HG03469 (cell line): ENCODE measurements at regions not wholly inside any gene's neighbourhood (a gene's known extent, or its start where the extent isn't known, plus 50 kb on each side); places are given as distances from the start of the nearest gene placed in this dataset.

Source experiments
- ATAC-seq: cut with Tn5 transposase; IDR thresholded peaks from one replicate; pipeline ENCODE4 v1.9.1; 2021; ENCODE audit warnings: mild to moderate bottlenecking, moderate library complexity, moderate number of reproducible peaks; ENCODE audit not compliant: unreplicated experiment

DNA sequence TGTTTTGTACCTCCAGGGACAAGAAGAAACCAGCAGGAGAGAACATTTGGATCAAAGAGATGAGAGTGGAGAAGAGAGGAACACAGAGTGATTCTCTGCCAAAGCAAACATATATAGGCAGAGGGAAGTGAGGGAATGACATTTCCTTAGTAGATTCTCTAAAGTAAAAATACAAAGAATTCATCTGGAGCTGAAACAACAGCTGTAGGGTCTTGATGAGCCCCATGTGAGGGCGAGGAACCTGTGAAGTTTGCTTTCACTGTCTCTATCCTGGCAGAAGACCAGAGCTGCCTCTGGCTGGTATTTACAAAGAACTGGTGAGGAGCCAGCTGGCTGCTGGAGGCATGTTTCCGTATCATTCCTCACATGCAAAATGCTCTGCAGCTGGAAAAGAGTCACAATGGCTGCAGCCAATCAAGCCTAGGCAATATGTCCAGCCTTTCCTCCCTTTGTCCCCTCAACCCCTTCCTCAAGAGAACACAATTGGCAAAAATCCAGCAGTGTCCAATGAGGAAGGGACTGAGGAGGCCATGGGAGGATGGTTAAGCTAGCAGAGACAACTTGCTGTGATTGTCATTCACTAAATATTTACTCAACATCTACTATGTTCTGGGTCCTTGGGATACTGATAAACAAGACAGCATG lies 122.5 kb downstream of the PHLDA1 start:
- ATAC-seq, result no peak

- no peak for ATAC-seq
Observed at GRCh38 chr12:75905922-75906321, 125.7 kb downstream of the PHLDA1 start.

GRCh38 chr12:75900781-75901254 lies 130.8 kb downstream of the PHLDA1 start:
- ATAC-seq, result no peak

DNA sequence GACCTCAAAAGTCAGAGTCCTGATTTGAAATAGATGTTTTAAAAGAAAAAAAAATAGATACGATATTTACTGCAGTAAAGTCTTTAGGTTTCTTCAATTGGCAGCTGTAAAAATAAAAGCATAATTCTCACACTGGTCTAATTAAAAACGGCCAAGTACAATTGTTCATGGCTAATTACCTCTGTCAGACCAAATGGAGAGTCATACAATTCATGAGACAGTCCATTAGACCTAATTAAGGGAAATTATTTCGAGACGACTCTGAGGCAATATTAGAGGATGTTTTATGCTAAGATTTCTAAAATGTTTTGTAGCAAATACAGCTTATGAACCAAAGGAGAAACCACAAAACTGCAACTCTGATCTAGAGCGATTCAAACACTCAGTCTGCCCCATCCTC lies 131.3 kb downstream of the PHLDA1 start:
- no peak for ATAC-seq

DNA sequence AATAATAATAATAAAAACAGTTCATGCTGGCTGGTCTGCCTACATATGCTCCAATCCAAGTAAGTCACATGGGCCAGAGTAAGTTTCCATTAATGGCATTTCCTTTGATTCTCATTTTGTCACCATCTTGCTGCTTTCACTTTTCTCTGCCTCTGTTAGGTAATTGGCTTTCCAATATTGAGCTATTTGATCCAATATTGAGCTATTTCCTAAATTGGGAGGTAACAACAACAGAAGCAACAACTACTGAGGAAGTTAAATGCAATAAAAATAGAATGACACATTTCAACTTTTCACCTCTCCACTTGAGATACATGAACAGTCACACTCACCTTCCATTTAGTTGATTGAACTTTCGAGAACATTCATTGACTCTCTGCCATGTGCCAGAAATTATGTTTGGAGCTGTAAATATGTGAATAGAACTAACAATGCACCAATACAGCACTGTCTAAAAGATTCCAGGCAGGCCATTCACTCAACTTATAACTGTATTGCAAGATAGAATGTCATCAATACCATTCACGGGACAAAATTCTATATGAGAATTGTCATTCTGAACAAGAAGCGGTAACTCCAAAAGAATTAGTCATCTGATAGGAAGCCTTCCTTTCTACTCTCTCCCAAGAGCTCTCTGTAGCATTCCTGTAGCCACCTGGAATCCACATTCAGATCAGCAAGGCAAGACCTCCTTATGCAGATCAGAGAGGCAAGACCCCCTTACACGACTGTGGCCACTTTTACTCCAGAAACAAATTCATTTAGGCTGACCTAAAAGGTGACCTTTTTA lies 136.4 kb downstream of the PHLDA1 start:
- no peak for ATAC-seq

GRCh38 chr12:75893765-75894164 lies 137.8 kb downstream of the PHLDA1 start:
- no peak for ATAC-seq

DNA sequence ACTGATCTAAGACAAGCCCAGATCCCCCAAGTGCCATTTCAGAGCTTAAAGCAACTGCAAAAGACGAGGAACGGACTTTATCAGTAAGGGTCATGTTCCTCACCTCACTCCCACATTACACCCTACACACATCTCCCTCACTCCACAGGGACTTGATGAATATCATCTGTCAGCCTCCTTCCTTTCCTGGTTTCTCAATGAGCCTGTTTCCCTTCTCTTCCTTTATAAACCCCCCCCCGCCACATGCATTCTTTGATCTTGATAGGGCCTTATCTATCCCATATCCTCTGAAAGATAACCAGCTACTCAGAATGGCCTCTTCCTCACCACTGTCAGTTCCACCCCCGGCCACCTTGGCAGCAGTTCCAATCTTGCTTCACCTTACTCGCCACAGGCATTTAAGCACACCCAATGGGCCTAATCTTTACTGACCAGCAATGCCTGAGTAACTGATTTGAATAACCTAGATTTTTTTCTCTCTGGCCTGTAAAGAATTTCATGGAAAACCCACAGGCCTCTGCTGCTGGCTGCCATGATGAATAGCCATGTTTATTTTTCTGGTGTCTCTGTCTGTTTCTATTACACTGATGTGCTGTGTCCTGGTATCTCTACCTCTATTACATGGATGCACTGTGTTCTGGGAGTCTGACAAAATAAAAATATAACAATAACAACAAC lies 138.7 kb downstream of the PHLDA1 start:
- ATAC-seq, result no peak

GRCh38 chr12:75891072-75891471 lies 140.5 kb downstream of the PHLDA1 start:
- ATAC-seq, result no peak

DNA sequence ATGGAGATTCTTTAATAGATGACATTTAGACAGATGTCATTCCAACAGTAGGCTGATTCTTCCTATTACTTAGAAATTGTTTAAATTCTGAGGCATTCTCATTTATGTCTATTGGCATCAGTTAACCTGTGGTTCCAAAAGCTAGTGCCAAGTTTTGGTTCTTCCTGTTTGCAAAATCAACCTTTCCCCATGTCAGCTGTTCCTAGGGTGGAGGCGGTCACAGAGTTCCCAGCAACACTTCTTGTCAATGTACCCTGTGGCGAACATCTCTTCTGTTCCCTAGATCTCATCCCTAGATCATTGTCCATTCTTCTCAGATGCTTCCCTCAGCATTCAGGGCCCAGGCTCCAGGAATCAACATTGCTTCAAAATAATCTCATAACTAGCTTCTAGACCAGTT lies 140.9 kb downstream of the PHLDA1 start:
- ATAC-seq, result no peak

- ATAC-seq, result no peak
Observed at GRCh38 chr12:75890141-75890540, 141.4 kb downstream of the PHLDA1 start.

DNA sequence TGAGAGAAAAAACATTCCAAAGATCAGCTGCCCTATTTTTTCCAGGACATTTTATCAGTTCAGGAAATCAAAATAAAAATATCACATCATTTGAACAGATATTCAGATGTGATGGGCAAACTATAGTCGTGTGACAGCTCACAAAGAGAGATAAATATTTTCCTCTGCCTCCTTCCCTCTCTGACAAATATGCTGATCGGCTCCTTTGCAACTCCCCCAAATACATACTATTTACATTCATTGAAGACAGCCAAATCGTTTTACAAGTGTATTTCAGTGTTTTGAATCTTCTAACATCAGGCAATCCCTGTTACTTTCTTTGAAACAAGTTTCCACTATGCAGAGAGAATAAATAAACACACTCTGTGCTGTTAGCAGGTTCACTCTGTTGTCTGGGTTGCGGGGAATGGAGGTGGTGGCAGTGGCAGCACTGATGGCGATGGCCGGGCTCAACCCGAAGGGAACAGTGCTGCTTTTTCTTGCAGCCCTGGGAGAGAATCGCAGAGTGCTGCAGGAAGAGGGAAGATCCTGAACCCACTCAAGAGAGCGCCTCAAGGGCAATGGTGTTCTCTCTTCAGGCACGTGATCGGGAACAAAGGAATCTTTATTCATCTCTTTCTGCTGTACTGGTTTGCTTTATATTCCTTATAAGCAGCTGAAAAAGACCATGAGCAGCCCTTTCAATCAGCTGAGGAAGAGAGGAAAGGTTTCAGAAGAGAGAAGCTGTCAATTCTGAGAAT lies 142.5 kb downstream of the PHLDA1 start:
- no peak for ATAC-seq

DNA sequence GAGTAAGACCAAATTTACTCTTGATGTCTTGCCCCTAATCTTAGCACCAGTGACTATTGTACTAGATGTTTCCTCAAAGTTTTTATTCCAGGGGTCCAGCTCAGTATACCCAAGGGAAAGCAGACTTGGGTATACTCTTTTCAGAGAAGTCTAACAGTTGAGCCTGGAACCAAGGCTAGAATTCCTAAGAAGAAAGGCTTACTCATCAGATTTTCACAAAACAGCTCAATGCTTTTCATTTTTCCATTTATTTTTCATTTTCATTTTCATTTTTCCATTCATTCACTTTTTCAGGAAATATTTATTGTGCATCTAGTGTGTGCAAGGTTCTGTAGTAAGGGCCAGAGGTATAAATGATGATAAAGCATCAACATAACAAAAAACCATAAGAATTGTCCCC lies 143.2 kb downstream of the PHLDA1 start:
- ATAC-seq, result no peak

DNA sequence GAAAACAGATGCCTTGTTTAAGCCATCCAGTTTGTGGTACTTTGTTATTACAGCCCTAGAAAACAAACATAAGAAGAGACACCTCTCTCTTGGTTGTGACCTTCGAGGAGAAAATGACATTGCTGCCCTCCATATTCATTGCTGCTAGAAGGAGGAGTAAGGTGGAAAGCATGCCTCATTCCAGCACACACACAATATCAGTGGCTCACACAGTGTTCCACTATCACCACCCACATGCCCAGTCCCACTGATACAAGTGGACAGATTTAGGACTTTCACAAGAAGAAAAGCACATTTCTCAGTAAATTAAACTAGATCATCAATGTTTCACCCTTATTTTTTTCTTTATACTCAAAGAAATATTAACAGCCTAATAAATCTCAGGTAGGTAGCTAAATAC lies 143.6 kb downstream of the PHLDA1 start:
- no peak for ATAC-seq

DNA sequence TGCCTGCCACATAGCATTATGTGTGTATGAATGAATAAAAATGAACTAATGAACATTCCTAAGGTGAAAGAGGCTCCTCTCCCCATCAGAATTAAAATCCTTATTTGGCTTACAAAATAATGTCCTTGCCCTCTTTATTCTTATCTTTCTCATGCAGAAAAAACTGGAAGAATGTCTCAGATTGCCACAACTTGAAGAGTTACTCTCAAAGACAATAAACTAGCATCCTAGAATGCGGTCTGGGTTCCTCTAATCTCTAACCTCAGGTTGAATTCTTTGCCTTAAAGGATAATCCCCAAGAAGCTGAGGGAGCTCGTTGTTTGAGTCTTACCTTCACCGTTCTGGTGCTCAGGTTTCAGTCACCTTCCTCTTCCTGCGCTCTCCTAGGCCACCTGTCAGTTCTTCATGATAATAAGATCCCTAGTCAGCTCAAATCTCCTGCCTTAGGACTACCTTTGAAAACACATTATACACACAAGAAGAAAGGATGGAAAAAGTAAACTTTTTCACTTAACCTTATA lies 147.1 kb downstream of the PHLDA1 start:
- ATAC-seq, result no peak

- no peak for ATAC-seq
Observed at GRCh38 chr12:75883241-75883640, 148.3 kb downstream of the PHLDA1 start.

- ATAC-seq, result no peak
Observed at GRCh38 chr12:75882421-75882820, 149.2 kb downstream of the PHLDA1 start.

DNA sequence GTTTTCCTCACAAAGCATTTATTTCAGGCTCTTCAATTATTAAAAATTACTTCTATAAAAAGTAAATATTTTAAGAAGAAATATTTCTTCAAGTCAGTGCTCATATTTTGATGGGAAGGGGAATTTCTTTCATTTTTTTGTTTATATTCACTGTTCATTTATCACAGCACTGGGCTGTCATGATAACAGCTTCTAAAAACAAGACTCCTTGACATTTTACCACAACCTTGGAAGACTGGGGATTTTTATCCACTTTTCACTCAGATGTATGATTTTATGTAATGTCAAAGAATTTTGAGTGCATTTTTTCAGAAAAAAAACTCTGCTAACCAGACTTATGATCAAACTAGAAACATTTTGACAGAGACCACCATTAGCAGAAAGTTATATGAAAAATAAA lies 149.7 kb downstream of the PHLDA1 start:
- ATAC-seq, result no peak

- no peak for ATAC-seq
Observed at GRCh38 chr12:75877763-75878621, 153.6 kb downstream of the PHLDA1 start.

DNA sequence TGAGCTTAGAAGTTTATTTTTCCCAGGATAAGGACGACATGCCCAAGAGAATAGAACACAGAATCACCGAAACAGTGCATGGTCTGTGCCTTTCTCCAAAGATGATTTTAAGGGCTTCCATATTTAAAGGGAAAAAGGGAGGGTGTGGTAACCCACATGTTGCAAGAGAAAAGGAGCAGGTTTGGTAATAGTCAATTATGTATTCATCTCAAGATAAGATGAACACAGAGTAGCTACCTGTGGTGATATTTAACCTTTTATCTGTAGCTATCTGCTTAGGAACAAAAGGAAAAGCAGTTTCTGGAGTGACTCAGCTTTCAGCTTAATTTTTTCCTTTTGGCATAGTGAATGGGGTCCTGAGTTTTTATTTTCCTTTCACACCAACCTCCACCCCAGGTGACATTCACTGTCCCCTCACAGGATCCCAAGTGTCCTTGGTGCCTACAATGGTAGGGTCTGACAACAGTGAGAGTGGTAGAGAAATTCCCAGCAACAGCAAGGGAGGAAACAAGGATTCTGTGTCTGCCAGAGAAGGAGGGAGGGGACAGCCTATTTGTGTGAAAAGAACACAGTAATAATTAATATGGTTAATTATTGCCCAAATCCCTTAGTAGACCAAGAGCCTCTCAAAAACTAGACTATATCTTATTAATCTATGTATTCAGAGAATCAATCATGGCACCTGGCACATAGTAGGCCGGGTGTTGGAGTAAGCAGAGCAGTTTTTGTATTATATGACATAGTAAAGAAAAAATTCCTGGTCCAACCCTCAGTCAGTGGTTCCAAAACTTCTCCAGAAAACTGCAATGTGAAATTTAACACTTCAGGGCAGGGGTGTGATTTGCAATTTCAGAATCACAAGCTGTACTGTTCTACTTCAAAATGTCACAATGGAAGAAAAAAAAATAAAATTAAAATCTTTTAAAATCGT lies 154.5 kb downstream of the PHLDA1 start:
- ATAC-seq, result no peak
